GM12878 (cell line): ENCODE measurements at regions not wholly inside any gene's neighbourhood (a gene's known extent, or its start where the extent isn't known, plus 50 kb on each side); places are given as distances from the start of the nearest gene placed in this dataset.

Source experiments
- ATAC-seq: fragments of 200-7000 bp; cut with Tn5 transposase; 3 replicates; pipeline ENCODE4 v1.9.1; 2020; ENCODE audit warnings: mild to moderate bottlenecking, moderate library complexity
- BruUV-seq: library from RNA; stranded (reverse); fragments of 400-500 nt; replicated peaks from 2 replicates; lab custom pipeline; 2021; lab: Mats Ljungman, UMichigan
- CTCF ChIA-PET: fragments of 300-600 bp; sonication (Branson Sonifier 250); formaldehyde crosslinking; extraction: SDS; loops from one replicate; lab custom pipeline; 2021; ENCODE audit warnings: inconsistent platforms; lab: Yijun Ruan, JAX
- POLR2A ChIA-PET: fragments of 350-600 bp; formaldehyde crosslinking; extraction: SDS; loops from one replicate; lab custom pipeline; 2021; ENCODE audit warnings: inconsistent platforms; lab: Charles Lee
- RAD21 ChIA-PET: fragments of 300-600 bp; sonication (Branson Sonifier 250); formaldehyde crosslinking; loops from one replicate; lab custom pipeline; 2023; ENCODE audit warnings: antibody characterized with exemption; ENCODE audit not compliant: unreplicated experiment; lab: Charles Lee
- SMC1A ChIA-PET: fragments of 300-600 bp; sonication (Branson Sonifier 250); formaldehyde crosslinking; loops from one replicate; lab custom pipeline; 2023; ENCODE audit not compliant: unreplicated experiment, uncharacterized antibody; lab: Charles Lee
- DNase-seq: peaks from one replicate; pipeline ENCODE4 v3.0.0-alpha.2; 2011; ENCODE audit warnings: low read depth, low spot score
- FAIRE-seq: peaks from 3 replicates; lab custom pipeline; 2011; peaks lifted over from hg19 to GRCh38; lab: Jason Lieb, UNC
- H2AFZ ChIP-seq: 2 replicates; pipeline ENCODE4 v1.6.0; 2011; ENCODE audit warnings: low read depth, low read length, control low read depth; ENCODE audit not compliant: control insufficient read depth
- H3K27ac ChIP-seq: 2 replicates; pipeline ENCODE4 v1.5.1; 2011; ENCODE audit warnings: control low read depth; ENCODE audit not compliant: control insufficient read depth, insufficient read depth
- H3K27me3 ChIP-seq, 2 experiments: replicated peaks in 1 of 2; 2 replicates each; pipeline versions ENCODE4 v1.6.0 to v1.6.1; 2011; ENCODE audit warnings: low read length in 1 of 2; ENCODE audit not compliant: control insufficient read depth in 2 of 2, insufficient read depth in 2 of 2
- H3K36me3 ChIP-seq, 2 experiments: 2 replicates each; pipeline ENCODE4 v1.5.1; 2011; ENCODE audit warnings: low read length in 1 of 2; ENCODE audit not compliant: control insufficient read depth in 2 of 2, insufficient read depth in 2 of 2
- H3K4me1 ChIP-seq: 2 replicates; pipeline ENCODE4 v1.6.1; 2011; ENCODE audit warnings: mild to moderate bottlenecking, low read length, moderate library complexity, mixed read lengths; ENCODE audit not compliant: control insufficient read depth, insufficient read depth
- H3K4me2 ChIP-seq: 2 replicates; pipeline ENCODE4 v1.6.0; 2011; ENCODE audit warnings: control low read depth; ENCODE audit not compliant: control insufficient read depth, insufficient read depth
- H3K4me3 ChIP-seq: fragments of 200-600 bp; sonication (generic); 2 replicates; pipeline ENCODE4 v1.5.1; 2016
- H3K79me2 ChIP-seq: 2 replicates; pipeline ENCODE4 v1.6.0; 2011; ENCODE audit warnings: low read length; ENCODE audit not compliant: control insufficient read depth, insufficient read depth
- H3K9ac ChIP-seq: 2 replicates; pipeline ENCODE4 v1.8.0; 2011; ENCODE audit warnings: low read length, control low read depth, mixed read lengths; ENCODE audit not compliant: control insufficient read depth, insufficient read depth
- H3K9me3 ChIP-seq: replicated peaks from 3 replicates; pipeline ENCODE4 v1.5.1; 2011; ENCODE audit warnings: mild to moderate bottlenecking, low read length; ENCODE audit not compliant: control insufficient read depth, insufficient read depth
- H4K20me1 ChIP-seq: 2 replicates; pipeline ENCODE4 v1.6.0; 2011; ENCODE audit not compliant: control insufficient read depth, insufficient read depth
- ATF2 ChIP-seq: IDR thresholded peaks from 2 replicates; pipeline ENCODE4 v1.6.1; 2012; ENCODE audit warnings: low read length, inconsistent platforms
- ATF7 ChIP-seq: fragments of 450-650 bp; IDR thresholded peaks from 2 replicates; pipeline ENCODE4 v1.6.1; 2016; ENCODE audit warnings: low read depth, mild to moderate bottlenecking
- PBX3 ChIP-seq: IDR thresholded peaks from 2 replicates; pipeline ENCODE4 v1.6.1; 2011; ENCODE audit warnings: mild to moderate bottlenecking, low read depth, low read length, moderate library complexity; ENCODE audit not compliant: insufficient replicate concordance
- POU2F2 ChIP-seq: IDR thresholded peaks from 3 replicates; pipeline ENCODE4 v1.6.1; 2011; ENCODE audit warnings: low read depth, mild to moderate bottlenecking, low read length, borderline replicate concordance
- WGBS: methylation state at CpG from one replicate; pipeline ENCODE4 v1.1.6; 2016; ENCODE audit warnings: low lambda C conversion rate; ENCODE audit not compliant: insufficient replicate concordance, insufficient coverage; ENCODE audit errors: missing lambda C conversion rate; 5-methylcytosine and 5-hydroxymethylcytosine counted together
- in situ Hi-C: fragments of 300-500 bp; cut with MboI; formaldehyde crosslinking; loops from 9 replicates; pipeline ENCODE4 v1.14.3; 2018; ENCODE audit warnings: mixed read lengths
- intact Hi-C: fragments of 100-400 bp; cut with micrococcal nuclease; formaldehyde crosslinking; loops from one replicate; pipeline ENCODE4 v1.14.2; 2022; ENCODE audit not compliant: unreplicated experiment

GRCh38 chr9:134492281-134492691 is 149.3 kb upstream of the COL5A1 start (continued):
- no peak for TF ChIP-seq POU2F2
- TF ChIP-seq PBX3, result no peak

GRCh38 chr9:134492721-134493460 is 148.7 kb upstream of the COL5A1 start:
- intact Hi-C loops, result no loop called here
- H3K4me3 ChIP-seq, result no peak overlapping the region
- no peaks in the 10 kb centered on the region for H3K79me2 ChIP-seq
- no peak overlapping the region for H3K9ac ChIP-seq
- H3K36me3 ChIP-seq, result no peaks in the 10 kb centered on the region
- no peak for ATAC-seq
- CTCF ChIA-PET, result no interaction called here
- FAIRE-seq, result no peak
- no peak for DNase-seq
- 20% methylated on average over 21 of the region's 21 CpGs for WGBS
- H3K4me1 ChIP-seq, result no peaks in the 10 kb centered on the region
- no peaks in the 10 kb centered on the region for H3K9me3 ChIP-seq
- in situ Hi-C loops, result no loop called here
- H3K27ac ChIP-seq, result no peak overlapping the region
- H3K27me3 ChIP-seq, result peaks cover 0 to 2% of the 10 kb centered on the region in 2 experiments; a peak in 3 of 4 replicates
- TF ChIP-seq ATF7 (no peak), ATF2 (no peak)
- BruUV-seq, result no TSS peak
- H4K20me1 ChIP-seq, result no peaks in the 10 kb centered on the region
- H2AFZ ChIP-seq, result no peak overlapping the region
- RAD21 ChIA-PET, result no interaction called here
- POLR2A ChIA-PET, result no interaction called here
- SMC1A ChIA-PET, result no interaction called here
- no peak overlapping the region for H3K4me2 ChIP-seq
